MM.1S (cell line): ENCODE measurements at regions not wholly inside any gene's neighbourhood (a gene's known extent, or its start where the extent isn't known, plus 50 kb on each side); places are given as distances from the start of the nearest gene placed in this dataset.

Experiments used
- DNase-seq: peaks from one replicate; pipeline ENCODE4 v3.0.0-alpha.2; 2015
- H2AFZ ChIP-seq: fragments of 300-600 bp; sonication (generic); 2 replicates; pipeline ENCODE4 v1.6.0; 2016; ENCODE audit warnings: antibody characterized with exemption, low read length
- H3F3A ChIP-seq: fragments of 300-600 bp; sonication (generic); 2 replicates; pipeline ENCODE4 v1.6.1; 2016; ENCODE audit warnings: mild to moderate bottlenecking, antibody characterized with exemption, low read length, moderate library complexity, mixed read lengths; ENCODE audit not compliant: insufficient read depth
- H3K27ac ChIP-seq: fragments of 300-600 bp; sonication (generic); 2 replicates; pipeline ENCODE4 v1.5.1; 2016; ENCODE audit warnings: mild to moderate bottlenecking, low read length
- H3K27me3 ChIP-seq: fragments of 300-600 bp; sonication (generic); replicated peaks from 2 replicates; pipeline ENCODE4 v1.6.0; 2016; ENCODE audit warnings: low read length; ENCODE audit not compliant: insufficient read depth
- H3K36me3 ChIP-seq: fragments of 300-600 bp; sonication (generic); replicated peaks from 2 replicates; pipeline ENCODE4 v1.6.1; 2016; ENCODE audit warnings: mild to moderate bottlenecking, low read length, mixed read lengths; ENCODE audit not compliant: insufficient read depth
- H3K4me1 ChIP-seq: fragments of 300-600 bp; sonication (generic); 2 replicates; pipeline ENCODE4 v1.6.1; 2016; ENCODE audit warnings: low read length, mixed read lengths
- H3K4me2 ChIP-seq: fragments of 300-600 bp; sonication (generic); 2 replicates; pipeline ENCODE4 v1.6.0; 2016; ENCODE audit warnings: low read depth, low read length
- H3K4me3 ChIP-seq: fragments of 300-600 bp; sonication (generic); 2 replicates; pipeline ENCODE4 v1.5.1; 2016; ENCODE audit warnings: low read length, mixed read lengths
- H3K79me2 ChIP-seq: fragments of 300-600 bp; sonication (generic); 2 replicates; pipeline ENCODE4 v1.6.1; 2016; ENCODE audit warnings: mixed run types, low read length, mixed read lengths
- H3K9ac ChIP-seq: fragments of 300-600 bp; sonication (generic); 2 replicates; pipeline ENCODE4 v1.6.1; 2016; ENCODE audit warnings: low read length, mixed read lengths
- H3K9me2 ChIP-seq: fragments of 300-600 bp; sonication (generic); replicated peaks from 2 replicates; pipeline ENCODE4 v1.6.1; 2016; ENCODE audit warnings: mild to moderate bottlenecking, low read length, mixed read lengths; ENCODE audit not compliant: insufficient read depth
- H3K9me3 ChIP-seq: fragments of 300-600 bp; sonication (generic); replicated peaks from 2 replicates; pipeline ENCODE4 v1.6.1; 2016; ENCODE audit warnings: mild to moderate bottlenecking, low read length, mixed read lengths; ENCODE audit not compliant: insufficient read depth
- H4K20me1 ChIP-seq: fragments of 300-600 bp; sonication (generic); 2 replicates; pipeline ENCODE4 v1.6.1; 2016; ENCODE audit warnings: mild to moderate bottlenecking, low read length, moderate library complexity, mixed read lengths; ENCODE audit not compliant: insufficient read depth
- CTCF ChIP-seq: fragments of 300-600 bp; sonication (generic); IDR thresholded peaks from 2 replicates; pipeline ENCODE4 v1.5.1; 2016; ENCODE audit warnings: antibody characterized with exemption, low read length, mixed read lengths
- EZH2 ChIP-seq: fragments of 300-600 bp; sonication (generic); optimal IDR thresholded peaks from 2 replicates; pipeline ENCODE3; 2017; ENCODE audit warnings: low read depth, mild to moderate bottlenecking, antibody characterized with exemption, low read length, mixed read lengths
- EZH2phosphoT487 ChIP-seq: fragments of 300-600 bp; sonication (generic); IDR thresholded peaks from 2 replicates; pipeline ENCODE4 v1.6.1; 2018; ENCODE audit warnings: antibody characterized with exemption, low read length

- no peaks in the 10 kb centered on the region for H3F3A ChIP-seq
- no peak overlapping the region for H2AFZ ChIP-seq
- H3K27ac ChIP-seq, result no peak overlapping the region
- no peak overlapping the region for H3K4me2 ChIP-seq
- no peaks in the 10 kb centered on the region for H3K27me3 ChIP-seq
- no peaks in the 10 kb centered on the region for H3K9me3 ChIP-seq
- no peaks in the 10 kb centered on the region for H3K79me2 ChIP-seq
- no peaks in the 10 kb centered on the region for H3K9me2 ChIP-seq
- H3K9ac ChIP-seq, result no peak overlapping the region
- TF ChIP-seq CTCF (no peak), EZH2 (no peak), EZH2phosphoT487 (no peak)
- no peak overlapping the region for H3K4me3 ChIP-seq
- H3K36me3 ChIP-seq, result no peaks in the 10 kb centered on the region
- no peaks in the 10 kb centered on the region for H3K4me1 ChIP-seq
- no peaks in the 10 kb centered on the region for H4K20me1 ChIP-seq
- DNase-seq, result no peak
These were observed 74.1 kb downstream of the DIPK2A start for GRCh38 chr3:144045766-144046165.

- no peaks in the 10 kb centered on the region for H3K79me2 ChIP-seq
- no peak overlapping the region for H3K4me2 ChIP-seq
- TF ChIP-seq CTCF (no peak), EZH2phosphoT487 (no peak), EZH2 (no peak)
- no peaks in the 10 kb centered on the region for H3F3A ChIP-seq
- no peaks in the 10 kb centered on the region for H4K20me1 ChIP-seq
- no peaks in the 10 kb centered on the region for H3K36me3 ChIP-seq
- H3K9me2 ChIP-seq, result no peaks in the 10 kb centered on the region
- DNase-seq, result no peak
- no peak overlapping the region for H3K27ac ChIP-seq
- H3K4me3 ChIP-seq, result no peak overlapping the region
- no peaks in the 10 kb centered on the region for H3K9me3 ChIP-seq
- no peaks in the 10 kb centered on the region for H3K4me1 ChIP-seq
- H3K27me3 ChIP-seq, result no peaks in the 10 kb centered on the region
- H3K9ac ChIP-seq, result no peak overlapping the region
- no peak overlapping the region for H2AFZ ChIP-seq
These were observed 77.8 kb downstream of the DIPK2A start for GRCh38 chr3:144049374-144049773.

GRCh38 chr3:144051211-144051610, 79.6 kb downstream of the DIPK2A start:
- Histone ChIP-seq H3K9ac (no peak overlapping the region), H3F3A (no peaks in the 10 kb centered on the region), H3K27ac (no peak overlapping the region), H3K4me2 (no peak overlapping the region), H3K79me2 (no peaks in the 10 kb centered on the region), H3K36me3 (no peaks in the 10 kb centered on the region), H3K9me3 (no peaks in the 10 kb centered on the region), H3K4me3 (no peak overlapping the region), H3K9me2 (no peaks in the 10 kb centered on the region), H2AFZ (no peak overlapping the region), H4K20me1 (no peaks in the 10 kb centered on the region), H3K4me1 (no peaks in the 10 kb centered on the region), H3K27me3 (no peaks in the 10 kb centered on the region)
- TF ChIP-seq EZH2 (no peak), CTCF (no peak), EZH2phosphoT487 (no peak)
- no peak for DNase-seq
